H7 (cell line): ENCODE measurements at regions not wholly inside any gene's neighbourhood (a gene's known extent, or its start where the extent isn't known, plus 50 kb on each side); places are given as distances from the start of the nearest gene placed in this dataset.
A peak's percentile ranks its signal among the peaks of the same experiment; 100 is the strongest.

Experiments
- DNase-seq: peaks from one replicate; pipeline ENCODE4 v3.0.0; 2012
- H3K27me3 ChIP-seq: 2 replicates; pipeline ENCODE4 v1.6.0; 2011; ENCODE audit warnings: mild to moderate bottlenecking, low read length; ENCODE audit not compliant: control insufficient read depth, insufficient read depth
- H3K36me3 ChIP-seq: replicated peaks from 2 replicates; pipeline ENCODE4 v1.5.1; 2011; ENCODE audit warnings: low read length; ENCODE audit not compliant: control insufficient read depth, insufficient read depth
- H3K4me3 ChIP-seq: 2 replicates; pipeline ENCODE4 v1.5.1; 2011; ENCODE audit warnings: low read depth, mild to moderate bottlenecking, control low read depth, low read length, moderate library complexity; ENCODE audit not compliant: insufficient read depth

- no peak for DNase-seq
- Histone ChIP-seq H3K36me3 (no peaks in the 10 kb centered on the region), H3K4me3 (no peak overlapping the region), H3K27me3 (no peaks in the 10 kb centered on the region)
Measured at GRCh38 chr2:48829036-48829435, 73.5 kb upstream of the LHCGR start.

GRCh38 chr2:48826986-48827385 is 71.5 kb upstream of the LHCGR start:
- Histone ChIP-seq H3K4me3 (no peak overlapping the region), H3K27me3 (no peaks in the 10 kb centered on the region), H3K36me3 (no peaks in the 10 kb centered on the region)
- DNase-seq: peak; percentile 5

GRCh38 chr2:48824116-48824515 is 68.6 kb upstream of the LHCGR start:
- H3K4me3 ChIP-seq: no peak overlapping the region
- DNase-seq: no peak
- H3K36me3 ChIP-seq: no peaks in the 10 kb centered on the region
- H3K27me3 ChIP-seq: no peaks in the 10 kb centered on the region

GRCh38 chr2:48819206-48819735 is 63.7 kb upstream of the LHCGR start:
- no peak for DNase-seq
- H3K27me3 ChIP-seq: no peaks in the 10 kb centered on the region
- H3K36me3 ChIP-seq: no peaks in the 10 kb centered on the region
- H3K4me3 ChIP-seq: no peak overlapping the region

- Histone ChIP-seq H3K4me3 (no peak overlapping the region), H3K36me3 (no peaks in the 10 kb centered on the region)
- no peak for DNase-seq
Measured at GRCh38 chr2:48817355-48817754, 61.8 kb upstream of the LHCGR start.

GRCh38 chr2:48812416-48812815 is 56.9 kb upstream of the LHCGR start:
- H3K4me3 ChIP-seq: no peak overlapping the region
- no peaks in the 10 kb centered on the region for H3K36me3 ChIP-seq
- DNase-seq: no peak
- no peaks in the 10 kb centered on the region for H3K27me3 ChIP-seq

More at GRCh38 chr2:48817355-48817754, 61.8 kb upstream of the LHCGR start:
- H3K27me3 ChIP-seq: no peaks in the 10 kb centered on the region

GRCh38 chr2:48808311-48808710 is 52.8 kb upstream of the LHCGR start:
- no peak for DNase-seq
- Histone ChIP-seq H3K4me3 (no peak overlapping the region), H3K36me3 (no peaks in the 10 kb centered on the region), H3K27me3 (no peaks in the 10 kb centered on the region)
